GM19438 (cell line): ENCODE measurements at regions not wholly inside any gene's neighbourhood (a gene's known extent, or its start where the extent isn't known, plus 50 kb on each side); places are given as distances from the start of the nearest gene placed in this dataset.

Source experiments
- ATAC-seq: cut with Tn5 transposase; IDR thresholded peaks from one replicate; pipeline ENCODE4 v1.9.1; 2021; ENCODE audit warnings: low read depth; ENCODE audit not compliant: unreplicated experiment

DNA sequence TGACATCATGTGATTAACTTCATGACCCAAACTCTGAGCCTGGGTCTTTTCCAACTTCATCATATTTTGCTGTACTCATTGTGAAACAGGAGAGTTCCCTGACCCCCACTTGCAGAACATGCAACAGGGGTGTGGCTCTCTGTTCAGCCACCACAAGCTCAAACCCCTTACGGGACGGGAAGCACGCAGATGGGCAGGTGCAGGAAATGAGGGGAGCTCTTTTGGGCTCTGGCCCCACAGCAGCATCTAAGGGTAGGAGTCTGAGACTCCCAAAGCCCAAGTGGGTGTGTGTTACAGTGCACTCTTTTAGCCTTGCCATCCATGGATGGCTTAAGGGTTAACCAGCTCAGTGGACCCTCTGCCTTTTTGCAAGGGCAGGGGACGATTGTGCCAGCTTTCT lies 599.5 kb upstream of the SMIM31 start:
- no peak for ATAC-seq

DNA sequence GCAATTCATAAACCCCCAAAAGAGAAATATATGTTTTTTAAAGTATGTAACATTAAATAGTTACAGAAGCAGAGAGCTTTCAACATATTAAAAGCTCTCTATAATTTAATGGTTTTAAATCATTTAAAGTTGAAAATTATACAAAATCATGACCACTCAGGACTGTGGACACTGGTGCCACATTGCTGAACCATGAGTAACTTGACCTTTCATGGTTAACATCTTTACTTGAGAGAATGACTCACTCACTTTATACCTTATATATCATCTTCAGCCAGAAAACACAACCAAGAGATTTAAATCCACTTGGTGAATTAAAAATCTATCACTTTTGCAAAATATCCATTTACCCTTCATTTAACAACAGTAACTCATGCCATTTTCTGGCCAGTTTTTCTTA lies 584.3 kb upstream of the SMIM31 start:
- ATAC-seq = no peak

DNA sequence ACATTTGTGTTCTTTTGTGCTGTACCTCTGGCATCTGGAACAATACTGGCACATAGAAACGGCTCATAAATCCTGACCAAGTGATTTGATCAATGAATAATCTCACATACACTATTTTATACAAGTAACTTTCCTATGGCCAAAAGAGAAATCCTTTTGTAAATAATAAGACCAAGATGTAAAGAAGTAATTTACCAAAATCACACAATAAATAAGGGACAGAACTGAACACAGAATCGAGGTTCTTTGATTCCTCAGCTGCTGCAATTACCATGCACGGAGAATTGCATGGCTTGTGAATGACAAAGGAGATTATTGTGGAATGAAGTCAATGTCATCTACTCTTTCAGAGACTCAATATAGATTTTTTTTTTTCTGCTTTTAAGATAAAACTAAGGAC lies 576.8 kb upstream of the SMIM31 start:
- ATAC-seq = no peak

DNA sequence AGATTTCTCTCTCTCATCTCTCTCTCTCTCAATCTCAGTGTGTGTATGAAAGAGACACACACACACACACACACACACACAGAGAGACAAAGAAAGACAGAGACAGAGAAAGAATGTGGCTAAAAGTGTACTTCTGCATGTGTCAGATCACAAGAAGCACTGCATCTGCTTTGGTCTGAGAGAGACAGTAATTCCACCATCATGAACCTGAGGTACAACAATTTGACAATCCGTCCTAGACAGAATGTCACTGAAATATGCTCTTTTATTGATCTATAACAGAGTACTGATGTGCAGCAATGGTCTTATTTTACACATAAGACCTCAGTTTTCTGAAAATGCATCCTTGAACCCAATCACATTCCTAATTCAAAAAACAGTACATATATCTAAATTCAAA lies 576.2 kb upstream of the SMIM31 start:
- no peak for ATAC-seq

DNA sequence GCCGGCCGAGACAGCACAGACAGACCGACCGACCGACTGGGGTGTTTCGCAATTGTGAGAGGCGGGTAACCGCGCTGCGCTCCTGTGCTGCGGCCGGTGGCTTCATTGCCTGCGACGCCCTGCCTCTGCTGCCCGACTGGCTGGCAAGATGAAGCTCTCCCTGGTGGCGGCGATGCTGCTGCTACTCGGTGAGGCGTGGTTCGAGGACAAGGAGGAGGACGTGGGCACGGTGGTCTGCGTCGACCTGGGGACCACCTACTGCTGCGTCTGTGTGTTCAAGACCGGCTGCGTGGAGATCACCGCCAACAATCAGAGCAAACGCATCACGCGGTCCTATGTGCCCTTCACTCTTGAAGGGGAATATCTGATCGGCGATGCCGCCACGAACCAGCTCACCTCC lies 565.7 kb upstream of the SMIM31 start:
- ATAC-seq = no peak

DNA sequence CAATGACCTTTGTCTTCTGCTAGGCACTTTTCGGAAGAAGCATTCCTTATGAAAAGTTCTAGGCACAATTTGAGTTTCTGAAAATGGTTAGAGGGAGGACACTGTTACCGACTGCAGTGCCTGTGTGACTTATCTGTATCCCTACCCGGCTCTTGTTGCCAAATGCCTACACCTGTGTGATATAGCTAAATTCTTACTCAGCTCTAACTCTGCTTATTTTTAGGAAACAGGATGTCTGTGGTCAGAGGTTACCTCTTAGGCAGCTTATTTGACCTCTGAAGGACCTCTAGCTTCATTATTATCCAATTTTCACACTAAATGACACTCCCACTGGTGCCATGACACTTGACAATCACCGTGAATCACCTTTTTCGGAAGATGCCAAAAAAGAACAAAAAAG lies 561.1 kb upstream of the SMIM31 start:
- ATAC-seq = no peak

DNA sequence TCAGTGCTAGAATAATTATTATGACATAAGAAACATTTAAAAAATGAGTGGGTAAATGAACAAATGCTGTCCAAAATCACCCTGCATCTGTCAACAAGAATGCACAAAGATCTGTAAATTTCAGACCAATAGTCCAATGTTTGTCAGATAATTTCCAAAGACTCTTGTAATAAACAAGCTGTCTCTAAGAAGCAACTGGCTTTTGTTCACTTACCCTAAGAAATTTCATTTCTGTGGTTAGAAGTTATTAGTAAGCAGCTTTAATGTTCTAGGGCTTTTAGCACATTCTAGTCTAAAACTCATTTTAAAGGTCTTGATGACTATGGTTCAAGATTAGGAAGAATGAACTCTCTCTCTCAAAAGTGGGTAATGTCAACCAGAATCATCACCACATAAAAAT lies 560.3 kb upstream of the SMIM31 start:
- no peak for ATAC-seq

DNA sequence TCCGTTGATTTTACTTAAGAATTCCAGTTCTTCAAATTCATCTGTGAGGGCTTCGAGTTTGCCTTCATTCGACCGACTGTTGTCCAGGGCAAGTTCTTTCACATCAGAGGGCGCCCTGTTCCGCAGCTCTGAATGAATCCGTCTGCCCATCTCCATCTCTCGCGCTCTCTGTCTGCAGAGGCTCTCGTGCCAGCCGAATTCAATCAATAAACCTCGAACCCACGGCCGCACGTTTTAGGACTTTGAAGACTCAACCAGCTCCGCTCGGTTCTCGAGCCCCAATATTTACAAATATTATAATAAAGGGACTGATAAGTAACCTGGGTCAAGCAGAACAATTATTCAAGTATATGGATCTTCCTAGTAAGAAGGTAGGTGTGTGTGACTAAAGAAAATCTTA lies 556.4 kb upstream of the SMIM31 start:
- no peak for ATAC-seq

DNA sequence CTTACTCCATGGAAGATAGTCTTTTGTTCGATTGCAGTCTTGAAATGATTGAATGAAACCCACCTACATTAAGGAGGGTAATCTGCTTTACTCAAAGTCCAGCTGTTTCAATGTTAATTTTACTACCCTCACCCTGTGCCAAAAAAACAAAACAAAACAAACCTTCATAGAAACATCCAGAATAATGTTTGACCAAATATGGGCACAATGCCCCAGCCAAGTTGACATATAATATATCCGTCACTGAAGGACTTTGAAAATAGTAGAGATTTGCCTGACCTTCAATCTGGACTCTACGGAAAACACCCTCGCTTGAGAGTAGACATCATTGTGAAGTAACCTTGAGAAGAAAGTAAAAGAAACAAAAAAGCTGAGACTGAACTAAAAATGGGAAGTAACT lies 550.5 kb upstream of the SMIM31 start:
- no peak for ATAC-seq

DNA sequence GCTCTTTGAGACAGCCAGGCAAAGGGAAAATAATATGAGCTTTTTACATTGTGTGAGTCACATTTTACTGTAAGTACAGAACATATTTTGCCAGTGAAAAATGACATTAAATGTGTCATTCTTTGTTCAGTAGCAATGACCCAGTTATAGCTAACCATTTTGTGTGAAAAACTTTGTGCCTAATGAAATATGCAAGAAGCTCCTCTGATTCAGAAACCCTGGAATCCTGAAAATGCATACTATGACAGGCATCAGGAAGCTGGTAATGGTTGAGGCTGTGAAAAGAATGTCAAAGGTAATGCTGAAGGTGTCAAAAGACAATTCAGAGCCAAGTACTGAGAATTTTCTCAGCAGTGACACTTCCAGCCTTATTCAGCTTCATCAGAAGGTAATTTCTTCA lies 549.5 kb upstream of the SMIM31 start:
- ATAC-seq = no peak

DNA sequence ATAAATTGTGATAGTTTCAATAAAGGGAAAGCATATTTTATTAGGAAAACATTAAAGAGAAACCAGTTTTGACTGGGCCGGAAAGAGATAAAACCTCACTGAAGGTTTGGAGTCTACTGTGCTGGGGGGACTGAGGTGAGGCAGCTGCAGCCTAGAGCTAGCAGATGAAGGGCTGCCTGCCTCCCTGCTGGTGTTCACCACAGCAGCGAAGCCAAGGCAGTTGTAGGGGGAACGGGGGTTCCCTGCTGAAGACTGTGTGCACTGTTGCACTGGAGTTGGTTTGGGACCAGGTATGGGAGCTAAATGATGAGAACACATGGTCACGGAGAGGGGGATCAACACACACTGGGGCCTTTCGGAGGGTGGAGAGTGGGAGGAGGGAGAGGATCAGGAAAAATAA lies 546.5 kb upstream of the SMIM31 start:
- ATAC-seq = no peak

DNA sequence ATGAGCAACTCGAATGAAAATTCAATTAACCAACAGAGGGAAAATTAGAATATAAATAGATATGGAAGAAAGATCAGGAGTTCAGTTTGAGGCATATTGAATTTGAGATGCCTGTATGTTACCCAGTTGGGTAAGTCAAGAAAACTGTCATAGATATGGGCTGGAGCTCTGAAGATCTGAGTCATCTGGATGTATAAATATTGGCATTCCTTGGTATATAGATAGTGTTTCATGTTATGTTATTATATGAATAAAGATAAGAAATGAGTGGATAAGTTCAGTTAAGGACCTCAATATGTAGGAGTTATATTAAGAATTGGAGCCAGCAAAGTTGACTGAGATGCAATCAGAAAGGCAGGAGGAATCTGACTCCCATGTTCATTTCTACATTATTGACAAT lies 543.6 kb upstream of the SMIM31 start:
- no peak for ATAC-seq

DNA sequence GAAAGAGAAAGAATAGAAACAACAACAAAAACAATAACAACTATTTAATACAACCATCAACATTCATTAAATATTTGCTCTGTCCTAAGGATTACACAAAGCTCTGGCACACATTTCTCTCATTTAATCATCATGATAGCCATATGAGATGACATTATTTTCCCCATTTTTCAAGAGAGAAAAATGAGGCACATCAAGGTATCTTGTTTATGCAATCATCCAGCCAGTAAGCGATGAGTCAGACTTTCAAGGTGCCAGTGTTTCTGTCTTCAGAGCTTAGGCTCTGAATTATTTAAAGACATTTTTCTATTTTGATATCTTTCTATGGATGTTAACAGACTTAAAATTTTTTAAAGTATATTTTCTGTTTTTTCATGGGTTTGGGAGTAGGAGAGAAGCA lies 541.8 kb upstream of the SMIM31 start:
- no peak for ATAC-seq

DNA sequence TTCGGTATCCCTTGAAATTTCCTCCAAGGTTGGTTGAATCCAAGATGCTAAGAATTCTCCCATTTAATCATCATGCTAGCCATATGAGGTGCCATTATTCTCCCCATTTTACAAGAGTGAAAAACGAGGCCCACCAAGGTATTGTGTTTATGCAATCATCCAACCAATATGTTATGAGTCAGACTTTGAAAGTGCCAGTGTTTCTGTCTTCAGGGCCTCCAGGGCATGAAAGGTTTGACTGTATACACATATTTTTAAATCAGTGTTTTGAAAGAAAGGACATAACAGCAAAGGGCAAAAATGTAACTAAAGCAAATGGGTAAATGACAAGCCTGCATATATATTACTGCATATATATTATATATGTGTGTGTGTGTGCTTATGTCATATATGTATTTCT lies 541.2 kb upstream of the SMIM31 start:
- no peak for ATAC-seq

DNA sequence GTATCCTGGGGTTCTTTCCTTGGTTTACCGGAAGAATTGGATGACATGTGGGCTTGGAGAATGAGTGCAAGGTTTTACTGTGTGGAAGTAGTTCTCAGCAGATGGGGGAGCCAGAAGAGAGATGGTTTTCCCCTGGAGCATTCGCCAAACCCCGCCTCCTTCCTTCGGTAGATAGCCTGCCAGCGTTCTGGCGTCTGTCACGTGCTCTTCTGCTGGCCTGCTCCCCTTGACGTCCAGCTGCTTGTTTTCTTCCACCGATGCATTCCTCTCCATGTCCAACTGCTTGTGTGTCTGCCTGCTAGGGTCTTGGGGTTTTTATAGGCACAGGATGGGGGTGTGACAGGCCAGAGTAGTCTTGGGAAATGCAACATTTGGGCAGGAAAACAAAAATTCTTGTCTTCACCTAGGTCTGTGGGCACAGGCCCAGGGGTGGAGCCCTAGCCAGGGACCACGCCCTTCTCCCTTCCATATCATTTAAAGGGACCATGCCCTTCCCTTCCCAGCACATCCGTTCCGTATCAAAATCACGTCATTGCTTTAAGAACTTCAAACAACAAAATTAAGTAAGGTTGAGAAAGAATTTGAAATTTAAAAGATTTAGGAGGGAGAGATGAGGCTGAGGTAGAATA lies 538.7 kb upstream of the SMIM31 start:
- ATAC-seq = no peak

DNA sequence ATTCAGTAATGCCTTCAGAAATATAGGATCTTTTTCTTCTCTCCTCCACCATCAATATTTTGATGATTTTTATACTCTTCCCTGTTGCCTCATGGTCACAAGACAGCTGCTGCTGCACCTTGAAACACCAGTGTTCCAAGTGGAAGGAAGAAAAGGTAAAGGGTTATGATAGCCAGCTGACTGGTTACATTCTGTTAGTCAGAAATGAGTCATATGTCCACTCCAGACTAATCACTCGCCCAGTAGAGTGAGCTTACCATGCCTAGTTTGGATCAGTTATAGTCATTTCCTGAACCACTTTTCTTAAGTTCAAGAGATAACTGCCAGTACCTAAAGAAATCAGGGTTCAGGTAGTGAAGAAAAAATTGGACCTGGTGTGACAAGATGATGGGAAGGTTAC lies 532.3 kb upstream of the SMIM31 start:
- ATAC-seq = no peak

DNA sequence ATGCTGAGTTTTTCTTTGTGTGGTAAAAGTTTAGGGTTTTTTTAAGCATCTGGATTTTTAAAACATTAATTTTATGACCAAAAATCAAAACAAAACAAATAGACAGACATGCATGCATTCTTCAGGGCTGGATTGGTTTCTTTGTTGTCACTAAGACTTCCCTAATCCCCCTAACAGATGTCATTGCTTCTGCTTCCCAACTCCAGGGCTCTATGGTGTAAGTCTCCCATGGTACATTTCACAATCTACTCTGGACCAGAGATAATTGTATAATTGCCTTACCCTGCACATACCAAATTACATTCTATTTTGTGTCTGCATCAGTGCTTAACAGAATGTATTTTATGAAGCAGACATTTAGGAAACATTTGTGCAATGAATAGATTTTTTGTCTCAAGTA lies 529.1 kb upstream of the SMIM31 start:
- no peak for ATAC-seq

DNA sequence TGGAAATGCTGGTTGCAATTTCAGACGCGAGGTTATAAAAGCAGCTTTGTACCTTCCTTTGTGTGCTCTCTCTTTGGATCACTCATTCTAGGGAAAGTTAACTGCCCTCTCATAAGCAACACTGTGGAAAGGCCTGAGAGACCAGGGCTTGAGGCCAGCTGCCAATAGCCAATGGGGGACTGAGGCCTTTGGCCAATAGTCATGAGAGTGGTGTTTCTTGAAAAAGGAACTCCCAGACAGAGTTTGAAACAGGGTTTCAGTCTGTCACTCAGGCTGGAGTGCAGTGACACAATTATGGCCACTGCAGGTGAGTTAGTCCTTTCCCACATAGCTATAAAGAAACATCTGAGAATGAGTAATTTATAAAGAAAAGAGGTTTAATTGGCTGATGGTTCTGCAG lies 524.7 kb upstream of the SMIM31 start:
- ATAC-seq = no peak

DNA sequence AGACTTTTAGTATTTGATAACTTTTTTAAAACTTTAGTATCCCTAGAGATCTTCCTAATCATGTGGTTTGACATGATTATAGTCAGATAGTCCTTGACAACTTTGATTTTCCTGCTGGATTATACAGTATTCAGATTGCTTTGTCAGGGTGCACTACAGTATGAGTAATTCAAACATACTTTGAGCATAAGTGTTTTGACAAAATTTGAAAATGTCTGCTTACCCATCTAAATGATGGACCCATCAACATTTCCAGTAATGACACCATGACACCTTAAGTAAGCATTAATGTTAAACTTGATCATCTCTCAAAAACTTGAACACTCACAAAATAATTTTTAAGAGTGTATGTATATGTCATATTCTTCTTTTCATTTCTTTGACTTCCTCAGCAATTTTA lies 514.5 kb upstream of the SMIM31 start:
- no peak for ATAC-seq

DNA sequence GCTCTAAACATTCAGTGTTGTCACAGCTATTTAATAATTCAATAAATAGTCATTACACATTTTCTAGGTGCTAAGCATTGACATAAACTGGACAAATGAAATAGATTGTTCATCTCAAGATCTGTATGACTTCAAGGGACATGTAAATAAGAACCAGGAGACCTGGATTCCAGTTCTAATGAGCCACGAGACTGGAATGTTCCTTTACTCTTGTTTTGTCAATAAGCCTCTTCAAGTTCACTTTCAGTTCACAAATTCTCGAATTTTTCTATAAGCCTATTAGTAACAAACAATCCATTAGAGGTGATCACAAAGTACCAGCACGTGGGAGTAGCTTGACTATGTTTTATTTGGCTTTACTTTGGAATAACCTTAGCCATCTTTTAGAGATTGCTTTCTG lies 514.0 kb upstream of the SMIM31 start:
- ATAC-seq = no peak

DNA sequence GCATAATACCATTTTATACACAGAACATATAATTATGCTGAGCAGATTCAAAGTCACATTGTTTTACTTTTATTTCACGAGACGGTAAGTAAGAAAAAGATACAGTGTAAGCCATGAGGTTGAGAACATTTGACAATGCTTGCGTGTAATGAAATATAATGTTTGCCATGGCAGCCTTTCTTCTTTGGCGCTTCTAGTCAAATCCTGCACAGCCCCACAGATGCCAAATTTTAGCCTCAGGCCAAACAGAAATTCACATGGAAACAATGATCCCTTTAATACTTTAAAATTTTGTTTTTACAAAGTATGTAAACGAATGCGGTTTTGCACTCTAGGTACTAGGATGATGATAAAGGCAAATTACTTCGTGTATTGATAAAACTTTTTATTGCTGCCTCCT lies 502.7 kb upstream of the SMIM31 start:
- ATAC-seq = no peak

DNA sequence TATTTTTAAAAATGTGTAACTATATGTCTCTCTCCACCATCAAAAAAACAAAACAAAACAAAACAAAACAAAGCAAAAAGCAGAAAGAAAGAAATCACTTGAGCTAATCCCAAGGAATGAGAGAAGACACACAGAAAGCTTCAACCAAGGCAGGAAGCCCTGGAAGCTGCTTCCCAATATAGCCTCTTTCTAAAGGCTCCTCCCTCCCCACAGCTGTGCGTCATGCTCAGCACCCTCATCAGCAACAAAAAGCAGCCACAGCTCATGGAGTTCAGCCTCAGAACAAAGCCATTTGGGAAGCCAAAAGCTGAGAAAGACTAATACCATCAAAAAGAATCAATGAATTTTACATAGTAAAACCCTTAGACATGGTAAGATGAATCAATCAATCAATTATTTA lies 501.6 kb upstream of the SMIM31 start:
- ATAC-seq = no peak

DNA sequence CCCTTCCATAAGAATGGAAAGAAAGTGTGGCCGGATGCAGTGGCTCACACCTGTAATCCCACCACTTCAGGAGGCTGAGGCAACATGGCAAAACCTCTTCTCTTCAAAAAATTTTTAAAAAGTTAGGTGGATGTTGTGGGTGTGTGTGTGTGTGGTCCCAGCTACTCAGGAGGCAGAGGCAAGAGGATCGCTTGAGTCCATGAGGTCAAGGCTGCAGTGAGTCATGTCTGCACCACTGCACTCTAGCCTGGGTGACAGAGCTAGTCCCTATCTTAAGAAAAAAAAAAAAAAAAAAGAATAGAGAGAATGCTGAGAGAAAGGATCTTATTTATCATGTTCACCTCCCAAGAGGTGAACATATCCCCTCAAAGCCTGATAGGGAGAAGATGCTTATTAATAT lies 492.1 kb upstream of the SMIM31 start:
- no peak for ATAC-seq
